HepG2 (cell line): ENCODE measurements at regions not wholly inside any gene's neighbourhood (a gene's known extent, or its start where the extent isn't known, plus 50 kb on each side); places are given as distances from the start of the nearest gene placed in this dataset.

Experiments used
- ATAC-seq: fragments of 200-7000 bp; cut with Tn5 transposase; 3 replicates; pipeline ENCODE4 v1.9.1; 2020; ENCODE audit warnings: mild to moderate bottlenecking, moderate library complexity
- BruUV-seq: library from RNA; stranded (reverse); fragments of 400-500 nt; replicated peaks from 2 replicates; lab custom pipeline; 2021; lab: Mats Ljungman, UMichigan
- CTCF ChIA-PET: fragments of 300-600 bp; formaldehyde crosslinking; extraction: SDS; loops from one replicate; lab custom pipeline; 2021; ENCODE audit warnings: low total read pairs, inconsistent platforms, low intra/inter-chr PET ratio; lab: Yijun Ruan, JAX
- POLR2A ChIA-PET: fragments of 350-600 bp; sonication (Branson Sonifier 250); formaldehyde crosslinking; loops from one replicate; lab custom pipeline; 2020; ENCODE audit warnings: antibody characterized with exemption, inconsistent platforms; lab: Yijun Ruan, JAX
- DNase-seq: peaks from one replicate; pipeline ENCODE4 v3.0.0-alpha.2; 2015; ENCODE audit warnings: low spot score
- FAIRE-seq: peaks from 3 replicates; lab custom pipeline; 2011; peaks lifted over from hg19 to GRCh38; lab: Jason Lieb, UNC
- H2AFZ ChIP-seq: one replicate; pipeline ENCODE4 v1.6.1; 2011; ENCODE audit warnings: low read length, inconsistent platforms
- H3K27ac ChIP-seq: fragments of 300-600 bp; 3 replicates; pipeline ENCODE4 v1.8.0; 2011; ENCODE audit warnings: mixed run types, mild to moderate bottlenecking, mixed read lengths, low read length, inconsistent platforms; ENCODE audit not compliant: insufficient read depth; ENCODE audit errors: extremely low read length
- H3K27me3 ChIP-seq, 2 experiments: fragments of 200-600 bp in 1 of 2; 2 replicates in 1 of 2; 3 replicates in 1 of 2; pipeline versions ENCODE4 v1.6.0 to v1.8.0; 2011; ENCODE audit warnings: low read length in 2 of 2, mild to moderate bottlenecking in 2 of 2, moderate library complexity in 2 of 2, inconsistent platforms in 1 of 2; ENCODE audit not compliant: insufficient read depth in 2 of 2, control insufficient read depth in 1 of 2
- H3K36me3 ChIP-seq, 2 experiments: fragments of 200-600 bp in 1 of 2; replicated peaks in 1 of 2; 2 replicates in 1 of 2; 3 replicates in 1 of 2; pipeline versions ENCODE4 v1.5.1 to v1.8.0; 2011; ENCODE audit warnings: low read length in 2 of 2, inconsistent platforms in 1 of 2; ENCODE audit not compliant: insufficient read depth in 2 of 2, control insufficient read depth in 1 of 2
- H3K4me1 ChIP-seq: 2 replicates; pipeline ENCODE4 v1.5.1; 2012; ENCODE audit warnings: low read length, inconsistent platforms; ENCODE audit not compliant: insufficient read depth
- H3K4me2 ChIP-seq: 2 replicates; pipeline ENCODE4 v1.6.0; 2011; ENCODE audit warnings: low read depth, low read length, inconsistent platforms
- H3K4me3 ChIP-seq, 3 experiments: fragments of 200-600 bp in 1 of 3; sonication (generic), shearing (Covaris generic) in 1 of 3; replicated peaks in 1 of 3; 2 replicates each; pipeline ENCODE4 v1.5.1; 2011 to 2016; ENCODE audit warnings: low read length in 3 of 3, inconsistent platforms in 2 of 3, low read depth in 2 of 3, mild to moderate bottlenecking in 2 of 3, control low read depth in 1 of 3, mixed read lengths in 1 of 3; ENCODE audit not compliant: insufficient read depth in 1 of 3
- H3K79me2 ChIP-seq: one replicate; pipeline ENCODE4 v1.6.1; 2011; ENCODE audit warnings: low read length, inconsistent platforms; ENCODE audit not compliant: insufficient read depth
- H3K9ac ChIP-seq: 2 replicates; pipeline ENCODE4 v1.6.0; 2011; ENCODE audit warnings: mild to moderate bottlenecking, low read depth, low read length, inconsistent platforms; ENCODE audit not compliant: insufficient read depth
- H3K9me3 ChIP-seq: 2 replicates; pipeline ENCODE4 v1.5.1; 2012; ENCODE audit warnings: mild to moderate bottlenecking, low read length
- H4K20me1 ChIP-seq: 2 replicates; pipeline ENCODE4 v1.6.0; 2011; ENCODE audit warnings: inconsistent platforms, mild to moderate bottlenecking, low read length, moderate library complexity; ENCODE audit not compliant: insufficient read depth
- AKNA ChIP-seq: sonication (generic); formaldehyde crosslinking; IDR thresholded peaks from 2 replicates; pipeline ENCODE4 v1.4.0; 2020; ENCODE audit warnings: missing genetic modification reagents, borderline replicate concordance
- ARHGAP35 ChIP-seq: sonication (generic); formaldehyde crosslinking; IDR thresholded peaks from 2 replicates; pipeline ENCODE4 v1.9.0; 2022; ENCODE audit warnings: mild to moderate bottlenecking, inconsistent platforms, moderate library complexity, missing genetic modification reagents, borderline replicate concordance
- PRPF4 ChIP-seq: fragments of 200-400 bp; formaldehyde crosslinking; IDR thresholded peaks from 2 replicates; pipeline ENCODE4 v1.6.1; 2016; ENCODE audit warnings: low read length, low read depth; ENCODE audit not compliant: poor library complexity, severe bottlenecking
- TAF15 ChIP-seq: fragments of 200-400 bp; formaldehyde crosslinking; IDR thresholded peaks from one replicate; pipeline ENCODE4 v1.6.1; 2018; ENCODE audit warnings: mild to moderate bottlenecking, low read depth, low read length; ENCODE audit not compliant: poor library complexity, severe bottlenecking
- THAP11 ChIP-seq: IDR thresholded peaks from 2 replicates; pipeline ENCODE4 v1.6.1; 2016; ENCODE audit warnings: missing biosample characterization, missing genetic modification reagents
- THRA ChIP-seq: sonication (generic); formaldehyde crosslinking; IDR thresholded peaks from 2 replicates; pipeline ENCODE4 v1.4.0; 2020; ENCODE audit warnings: missing genetic modification reagents, borderline replicate concordance
- ZBTB1 ChIP-seq: sonication (generic); formaldehyde crosslinking; IDR thresholded peaks from 2 replicates; pipeline ENCODE4 v1.4.0; 2020; ENCODE audit warnings: missing genetic modification reagents, borderline replicate concordance
- ZNF678 ChIP-seq: sonication (generic); formaldehyde crosslinking; IDR thresholded peaks from 2 replicates; pipeline ENCODE4 v1.4.0; 2020; ENCODE audit warnings: mild to moderate bottlenecking, missing genetic modification reagents
- ZNF75D ChIP-seq: sonication (generic); formaldehyde crosslinking; IDR thresholded peaks from 2 replicates; pipeline ENCODE4 v1.8.1; 2023; ENCODE audit warnings: missing genetic modification reagents, mild to moderate bottlenecking, borderline replicate concordance
- ZNF770 ChIP-seq: sonication (generic); formaldehyde crosslinking; IDR thresholded peaks from 2 replicates; pipeline ENCODE4 v1.5.0; 2020; ENCODE audit warnings: mild to moderate bottlenecking, missing genetic modification reagents
- in situ Hi-C: cut with HindIII; loops from 2 replicates; pipeline ENCODE4 v1.10.0; 2017; ENCODE audit warnings: low pct_unique_long_range_greater_than_20kb; ENCODE audit not compliant: extremely low pct_ligation_motif_present
- intact Hi-C: fragments of 100-400 bp; cut with micrococcal nuclease; formaldehyde crosslinking; loops from one replicate; pipeline ENCODE4 v1.10.0; 2022; ENCODE audit not compliant: unreplicated experiment
- TF ChIP-seq, protein P1 (sequence below): sonication (generic); formaldehyde crosslinking; IDR thresholded peaks from 2 replicates; pipeline ENCODE4 v1.5.1; 2020; ENCODE audit warnings: mild to moderate bottlenecking, missing genetic modification reagents, moderate library complexity

DNA sequence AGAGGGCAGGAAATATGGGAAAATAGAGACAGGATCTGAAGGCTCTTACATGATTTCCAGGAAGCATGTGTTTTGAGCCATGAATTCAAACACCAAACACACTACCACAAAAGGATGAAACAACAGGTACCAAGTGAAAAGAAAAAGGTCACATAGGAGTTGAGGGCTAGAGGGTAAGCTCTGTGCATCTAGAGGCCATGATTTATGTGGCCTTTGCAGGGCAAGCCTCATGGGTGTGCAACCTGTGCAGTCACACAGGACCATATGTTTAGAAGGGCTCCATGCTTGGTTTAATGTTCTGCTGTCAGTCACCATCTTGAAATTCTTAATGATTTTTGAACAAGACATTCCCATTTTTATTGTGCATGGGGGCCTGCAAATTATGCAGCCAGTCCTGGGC, 134.5 kb upstream of the CCDC68 start:
- no TSS peak for BruUV-seq
- Histone ChIP-seq H3K27me3 (no peaks in the 10 kb centered on the region), H3K36me3 (no peaks in the 10 kb centered on the region), H2AFZ (no peak overlapping the region), H3K9ac (no peak overlapping the region), H3K4me3 (no peak overlapping the region), H3K79me2 (no peaks in the 10 kb centered on the region), H3K4me1 (peaks cover 8% of the 10 kb centered on the region), H3K9me3 (no peaks in the 10 kb centered on the region), H3K27ac (no peak overlapping the region), H3K4me2 (no peak overlapping the region), H4K20me1 (no peaks in the 10 kb centered on the region)
- FAIRE-seq (no peak), ATAC-seq (no peak), DNase-seq (no peak)
- ChIA-PET CTCF (no interaction called here), POLR2A (no interaction called here)
- intact Hi-C loops, result no loop called here
- in situ Hi-C loops, result no loop called here
- TF ChIP-seq ARHGAP35 (CRISPR knock-in tag) (no peak), ZNF770 (no peak), ZNF75D (CRISPR knock-in tag) (no peak), TAF15 (no peak), THAP11 (CRISPR knock-in tag) (no peak), ZNF678 (CRISPR knock-in tag) (no peak), THRA (CRISPR knock-in tag) (no peak), ZBTB1 (CRISPR knock-in tag) (no peak), PRPF4 (no peak), AKNA (CRISPR knock-in tag) (no peak)
- TF ChIP-seq, protein P1, sequence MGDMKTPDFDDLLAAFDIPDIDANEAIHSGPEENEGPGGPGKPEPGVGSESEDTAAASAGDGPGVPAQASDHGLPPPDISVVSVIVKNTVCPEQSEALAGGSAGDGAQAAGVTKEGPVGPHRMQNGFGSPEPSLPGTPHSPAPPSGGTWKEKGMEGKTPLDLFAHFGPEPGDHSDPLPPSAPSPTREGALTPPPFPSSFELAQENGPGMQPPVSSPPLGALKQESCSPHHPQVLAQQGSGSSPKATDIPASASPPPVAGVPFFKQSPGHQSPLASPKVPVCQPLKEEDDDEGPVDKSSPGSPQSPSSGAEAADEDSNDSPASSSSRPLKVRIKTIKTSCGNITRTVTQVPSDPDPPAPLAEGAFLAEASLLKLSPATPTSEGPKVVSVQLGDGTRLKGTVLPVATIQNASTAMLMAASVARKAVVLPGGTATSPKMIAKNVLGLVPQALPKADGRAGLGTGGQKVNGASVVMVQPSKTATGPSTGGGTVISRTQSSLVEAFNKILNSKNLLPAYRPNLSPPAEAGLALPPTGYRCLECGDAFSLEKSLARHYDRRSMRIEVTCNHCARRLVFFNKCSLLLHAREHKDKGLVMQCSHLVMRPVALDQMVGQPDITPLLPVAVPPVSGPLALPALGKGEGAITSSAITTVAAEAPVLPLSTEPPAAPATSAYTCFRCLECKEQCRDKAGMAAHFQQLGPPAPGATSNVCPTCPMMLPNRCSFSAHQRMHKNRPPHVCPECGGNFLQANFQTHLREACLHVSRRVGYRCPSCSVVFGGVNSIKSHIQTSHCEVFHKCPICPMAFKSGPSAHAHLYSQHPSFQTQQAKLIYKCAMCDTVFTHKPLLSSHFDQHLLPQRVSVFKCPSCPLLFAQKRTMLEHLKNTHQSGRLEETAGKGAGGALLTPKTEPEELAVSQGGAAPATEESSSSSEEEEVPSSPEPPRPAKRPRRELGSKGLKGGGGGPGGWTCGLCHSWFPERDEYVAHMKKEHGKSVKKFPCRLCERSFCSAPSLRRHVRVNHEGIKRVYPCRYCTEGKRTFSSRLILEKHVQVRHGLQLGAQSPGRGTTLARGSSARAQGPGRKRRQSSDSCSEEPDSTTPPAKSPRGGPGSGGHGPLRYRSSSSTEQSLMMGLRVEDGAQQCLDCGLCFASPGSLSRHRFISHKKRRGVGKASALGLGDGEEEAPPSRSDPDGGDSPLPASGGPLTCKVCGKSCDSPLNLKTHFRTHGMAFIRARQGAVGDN (CRISPR knock-in tag), result no peak
